ENCODE measurements at regions not wholly inside any gene's neighbourhood (a gene's known extent, or its start where the extent isn't known, plus 50 kb on each side); places are given as distances from the start of the nearest gene placed in this dataset.

DNA sequence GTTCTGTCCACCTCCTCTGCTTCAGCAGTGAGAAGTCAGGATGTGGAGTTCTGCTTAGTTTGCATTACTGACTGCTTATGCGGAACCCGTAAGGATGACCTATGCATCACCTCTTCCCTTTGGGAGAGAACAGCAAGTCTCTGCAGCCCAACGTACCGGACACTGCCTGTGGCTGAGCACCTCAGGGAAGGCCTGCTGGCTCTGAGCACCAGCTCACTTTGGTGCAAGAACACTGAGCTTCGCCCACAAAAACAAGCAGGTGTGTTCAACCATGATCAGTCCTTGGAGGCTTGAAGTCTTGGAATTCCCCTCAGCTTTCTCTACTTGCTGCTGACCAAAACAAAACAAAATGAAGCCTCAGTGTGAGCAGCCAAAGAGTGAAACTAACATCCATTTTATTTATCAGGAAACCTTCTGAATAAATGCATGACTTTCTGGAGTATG, 52.7 kb upstream of the NCK2 start:
- Histone ChIP-seq H3K4me2 (ENCODE audit: control insufficient read depth, extremely low read depth, insufficient read depth, low read depth, low read length) (no peak overlapping the region), H3K9ac (ENCODE audit: control insufficient read depth, extremely low read depth, insufficient read depth, low read length) (no peak overlapping the region), H3K9me1 (ENCODE audit: control insufficient read depth, extremely low read depth, insufficient read depth, low read length) (no peaks in the 10 kb centered on the region), H4K20me1 (ENCODE audit: control insufficient read depth, extremely low read depth, insufficient read depth, low read length) (no peaks in the 10 kb centered on the region), H2AFZ (ENCODE audit: control insufficient read depth, low read length) (no peak overlapping the region), H3K27ac (ENCODE audit: control insufficient read depth, insufficient read depth, low read length) (no peak overlapping the region), H3K4me3 (ENCODE audit: control insufficient read depth in 2 of 3, extremely low read depth in 1 of 3, insufficient read depth in 2 of 3, low read depth in 1 of 3, low read length in 3 of 3) (no peak overlapping the region), H3K4me1 (ENCODE audit: control insufficient read depth, extremely low read depth, insufficient read depth, low read length) (no peaks in the 10 kb centered on the region), H3K27me3 (ENCODE audit: control insufficient read depth, extremely low read depth, insufficient read depth, low read length) (peaks cover 3% of the 10 kb centered on the region), H3K36me3 (ENCODE audit: control insufficient read depth in 2 of 2, extremely low read depth in 1 of 2, insufficient read depth in 2 of 2, low read length in 2 of 2) (no peaks in the 10 kb centered on the region), H3K9me3 (ENCODE audit: control insufficient read depth, low read depth, low read length) (no peaks in the 10 kb centered on the region), H3K79me2 (ENCODE audit: control insufficient read depth, insufficient read depth, low read length) (no peaks in the 10 kb centered on the region)
- TF ChIP-seq, protein P1, sequence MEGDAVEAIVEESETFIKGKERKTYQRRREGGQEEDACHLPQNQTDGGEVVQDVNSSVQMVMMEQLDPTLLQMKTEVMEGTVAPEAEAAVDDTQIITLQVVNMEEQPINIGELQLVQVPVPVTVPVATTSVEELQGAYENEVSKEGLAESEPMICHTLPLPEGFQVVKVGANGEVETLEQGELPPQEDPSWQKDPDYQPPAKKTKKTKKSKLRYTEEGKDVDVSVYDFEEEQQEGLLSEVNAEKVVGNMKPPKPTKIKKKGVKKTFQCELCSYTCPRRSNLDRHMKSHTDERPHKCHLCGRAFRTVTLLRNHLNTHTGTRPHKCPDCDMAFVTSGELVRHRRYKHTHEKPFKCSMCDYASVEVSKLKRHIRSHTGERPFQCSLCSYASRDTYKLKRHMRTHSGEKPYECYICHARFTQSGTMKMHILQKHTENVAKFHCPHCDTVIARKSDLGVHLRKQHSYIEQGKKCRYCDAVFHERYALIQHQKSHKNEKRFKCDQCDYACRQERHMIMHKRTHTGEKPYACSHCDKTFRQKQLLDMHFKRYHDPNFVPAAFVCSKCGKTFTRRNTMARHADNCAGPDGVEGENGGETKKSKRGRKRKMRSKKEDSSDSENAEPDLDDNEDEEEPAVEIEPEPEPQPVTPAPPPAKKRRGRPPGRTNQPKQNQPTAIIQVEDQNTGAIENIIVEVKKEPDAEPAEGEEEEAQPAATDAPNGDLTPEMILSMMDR (optimal IDR thresholded peaks at IDR 0.05 in 1 of 3, IDR thresholded peaks at IDR 0.05 in 1 of 3, conservative IDR thresholded peaks at IDR 0.05 in 1 of 3; ENCODE audit: extremely low read depth in 1 of 3, insufficient read depth in 2 of 3, low read length in 3 of 3): no peak
- TF ChIP-seq EZH2 (IDR thresholded peaks at IDR 0.05; ENCODE audit: low read length): no peak
- DNase-seq (ENCODE audit: low read depth, low spot score) (no peak), FAIRE-seq (no peak)
- dilution Hi-C loops (cut with MboI; ENCODE audit: extremely low pct_ligation_motif_present, low sequenced_read_pairs): no loop called here

DNA sequence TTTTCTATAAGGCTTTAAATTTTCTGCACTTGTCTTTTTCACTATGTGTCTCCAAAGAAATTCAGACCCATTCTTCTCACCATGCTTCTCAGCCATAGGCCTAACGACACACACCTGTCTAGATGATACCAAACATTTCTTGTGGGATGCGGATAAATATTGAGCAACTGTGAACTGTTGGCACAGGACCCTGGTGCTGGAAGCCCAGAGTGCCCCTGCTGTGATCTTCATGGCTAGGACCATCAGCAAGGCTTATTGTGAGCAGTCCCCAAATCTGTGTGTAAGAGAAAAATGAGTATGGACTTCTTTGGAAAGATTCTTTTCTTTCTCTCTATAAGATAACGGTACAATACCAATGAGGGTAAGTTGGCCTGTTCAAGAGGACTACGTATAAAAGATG, 54.1 kb upstream of the NCK2 start:
- no peaks in the 10 kb centered on the region for H4K20me1 ChIP-seq (ENCODE audit: control insufficient read depth, extremely low read depth, insufficient read depth, low read length)
- no peaks in the 10 kb centered on the region for H3K9me1 ChIP-seq (ENCODE audit: control insufficient read depth, extremely low read depth, insufficient read depth, low read length)
- no peak for TF ChIP-seq EZH2 (IDR thresholded peaks at IDR 0.05; ENCODE audit: low read length)
- TF ChIP-seq, protein P1 (optimal IDR thresholded peaks at IDR 0.05 in 1 of 3, IDR thresholded peaks at IDR 0.05 in 1 of 3, conservative IDR thresholded peaks at IDR 0.05 in 1 of 3; ENCODE audit: extremely low read depth in 1 of 3, insufficient read depth in 2 of 3, low read length in 3 of 3): no peak
- dilution Hi-C loops (cut with MboI; ENCODE audit: extremely low pct_ligation_motif_present, low sequenced_read_pairs): no loop called here
- H3K36me3 ChIP-seq (ENCODE audit: control insufficient read depth in 2 of 2, extremely low read depth in 1 of 2, insufficient read depth in 2 of 2, low read length in 2 of 2): no peaks in the 10 kb centered on the region
- peaks cover under 1% of the 10 kb centered on the region for H3K27me3 ChIP-seq (ENCODE audit: control insufficient read depth, extremely low read depth, insufficient read depth, low read length)
- DNase-seq (ENCODE audit: low read depth, low spot score) (no peak), FAIRE-seq (no peak)
- H3K9ac ChIP-seq (ENCODE audit: control insufficient read depth, extremely low read depth, insufficient read depth, low read length): no peak overlapping the region
- H2AFZ ChIP-seq (ENCODE audit: control insufficient read depth, low read length): no peak overlapping the region
- no peaks in the 10 kb centered on the region for H3K79me2 ChIP-seq (ENCODE audit: control insufficient read depth, insufficient read depth, low read length)
- no peak overlapping the region for H3K27ac ChIP-seq (ENCODE audit: control insufficient read depth, insufficient read depth, low read length)
- no peak overlapping the region for H3K4me2 ChIP-seq (ENCODE audit: control insufficient read depth, extremely low read depth, insufficient read depth, low read depth, low read length)
- no peaks in the 10 kb centered on the region for H3K9me3 ChIP-seq (ENCODE audit: control insufficient read depth, low read depth, low read length)
- H3K4me1 ChIP-seq (ENCODE audit: control insufficient read depth, extremely low read depth, insufficient read depth, low read length): no peaks in the 10 kb centered on the region
- no peak overlapping the region for H3K4me3 ChIP-seq (ENCODE audit: control insufficient read depth in 2 of 3, extremely low read depth in 1 of 3, insufficient read depth in 2 of 3, low read depth in 1 of 3, low read length in 3 of 3)

All from keratinocyte (primary cell).